H9 (cell line): ENCODE measurements at regions not wholly inside any gene's neighbourhood (a gene's known extent, or its start where the extent isn't known, plus 50 kb on each side); places are given as distances from the start of the nearest gene placed in this dataset.

ENCODE experiments used
- DNase-seq: peaks from one replicate; pipeline ENCODE4 v3.0.0-alpha.2; 2017
- H2AFZ ChIP-seq: one replicate; pipeline ENCODE4 v1.6.1; 2013; ENCODE audit warnings: mild to moderate bottlenecking, low read length, control low read depth, moderate library complexity
- H2AK5ac ChIP-seq: 2 replicates; pipeline ENCODE4 v1.6.1; 2013; ENCODE audit warnings: low read length, control low read depth, mixed read lengths; ENCODE audit not compliant: insufficient read length
- H2BK120ac ChIP-seq: one replicate; pipeline ENCODE4 v1.6.1; 2013; ENCODE audit warnings: low read depth, mild to moderate bottlenecking, low read length, control low read depth, inconsistent platforms; ENCODE audit not compliant: poor library complexity, severe bottlenecking
- H2BK12ac ChIP-seq: 2 replicates; pipeline ENCODE4 v1.6.1; 2013; ENCODE audit warnings: low read length, control low read depth, mixed read lengths, low read depth; ENCODE audit not compliant: insufficient read length
- H2BK15ac ChIP-seq: 2 replicates; pipeline ENCODE4 v1.6.1; 2013; ENCODE audit warnings: low read depth, low read length, control low read depth
- H2BK20ac ChIP-seq: one replicate; pipeline ENCODE4 v1.6.1; 2013; ENCODE audit warnings: low read depth, mild to moderate bottlenecking, low read length, control low read depth, inconsistent platforms; ENCODE audit not compliant: poor library complexity, severe bottlenecking
- H2BK5ac ChIP-seq: 2 replicates; pipeline ENCODE4 v1.6.1; 2013; ENCODE audit warnings: low read length, control low read depth, mixed read lengths; ENCODE audit not compliant: insufficient read length
- H3K14ac ChIP-seq: 2 replicates; pipeline ENCODE4 v1.6.1; 2013; ENCODE audit warnings: low read length, control low read depth; ENCODE audit not compliant: insufficient read depth
- H3K18ac ChIP-seq: 2 replicates; pipeline ENCODE4 v1.6.1; 2013; ENCODE audit warnings: low read depth, mild to moderate bottlenecking, mixed read lengths, low read length, control low read depth; ENCODE audit not compliant: insufficient read length
- H3K23ac ChIP-seq: 2 replicates; pipeline ENCODE4 v1.6.1; 2013; ENCODE audit warnings: low read length, control low read depth, mixed read lengths, low read depth; ENCODE audit not compliant: insufficient read length
- H3K23me2 ChIP-seq: 2 replicates; pipeline ENCODE4 v1.6.1; 2013; ENCODE audit warnings: low read depth, mild to moderate bottlenecking, mixed read lengths, low read length, control low read depth; ENCODE audit not compliant: insufficient read length, poor library complexity, severe bottlenecking
- H3K27ac ChIP-seq: 2 replicates; pipeline ENCODE4 v1.5.1; 2013; ENCODE audit warnings: low read length, control low read depth, mixed read lengths, low read depth; ENCODE audit not compliant: insufficient read length
- H3K27me3 ChIP-seq: 2 replicates; pipeline ENCODE4 v1.6.1; 2013; ENCODE audit warnings: low read length, control low read depth, inconsistent platforms; ENCODE audit not compliant: insufficient read depth
- H3K4ac ChIP-seq: 2 replicates; pipeline ENCODE4 v1.6.1; 2013; ENCODE audit warnings: low read depth, mild to moderate bottlenecking, control low read depth, inconsistent platforms, low read length, moderate library complexity
- H3K4me1 ChIP-seq: 2 replicates; pipeline ENCODE4 v1.6.1; 2013; ENCODE audit warnings: low read length, control low read depth, inconsistent platforms; ENCODE audit not compliant: insufficient read depth
- H3K4me2 ChIP-seq: 2 replicates; pipeline ENCODE4 v1.6.1; 2013; ENCODE audit warnings: low read length, control low read depth, mixed read lengths; ENCODE audit not compliant: insufficient read length, insufficient read depth
- H3K56ac ChIP-seq: 2 replicates; pipeline ENCODE4 v1.6.1; 2013; ENCODE audit warnings: low read depth, mild to moderate bottlenecking, mixed read lengths, low read length, control low read depth; ENCODE audit not compliant: insufficient read length
- H3K79me1 ChIP-seq: 2 replicates; pipeline ENCODE4 v1.6.1; 2013; ENCODE audit warnings: low read depth, mild to moderate bottlenecking, moderate library complexity, low read length, control low read depth, inconsistent platforms; ENCODE audit not compliant: insufficient read depth, poor library complexity, severe bottlenecking
- H3K79me2 ChIP-seq: 2 replicates; pipeline ENCODE4 v1.6.1; 2013; ENCODE audit warnings: low read length, control low read depth, inconsistent platforms; ENCODE audit not compliant: insufficient read depth
- H3K9ac ChIP-seq: 2 replicates; pipeline ENCODE4 v1.6.1; 2013; ENCODE audit warnings: low read length, control low read depth, mixed read lengths; ENCODE audit not compliant: insufficient read length; ENCODE audit errors: extremely low read depth
- H3K9me3 ChIP-seq: one replicate; pipeline ENCODE4 v1.6.1; 2013; ENCODE audit warnings: low read depth, low read length, inconsistent platforms; ENCODE audit not compliant: control insufficient read depth
- H3T11ph ChIP-seq: one replicate; pipeline ENCODE4 v1.6.1; 2013; ENCODE audit warnings: mild to moderate bottlenecking, low read length, control low read depth, inconsistent platforms
- H4K20me1 ChIP-seq: one replicate; pipeline ENCODE4 v1.6.1; 2013; ENCODE audit not compliant: control insufficient read depth, insufficient read length, insufficient read depth
- H4K5ac ChIP-seq: 2 replicates; pipeline ENCODE4 v1.6.1; 2013; ENCODE audit warnings: low read depth, mild to moderate bottlenecking, mixed read lengths, low read length, control low read depth; ENCODE audit not compliant: insufficient read length
- H4K8ac ChIP-seq: replicated peaks from 2 replicates; pipeline ENCODE4 v1.6.1; 2013; ENCODE audit warnings: low read length, control low read depth, mixed read lengths, low read depth; ENCODE audit not compliant: insufficient read length
- H4K91ac ChIP-seq: 2 replicates; pipeline ENCODE4 v1.6.1; 2013; ENCODE audit warnings: low read depth, mild to moderate bottlenecking, moderate library complexity, mixed read lengths, low read length, control low read depth; ENCODE audit not compliant: insufficient read length
- H3K27ac Mint-ChIP-seq, 3 experiments: 2 replicates in 2 of 3; 3 replicates in 1 of 3; pipeline ENCODE4 v1.8.0; 2020 to 2021; ENCODE audit warnings: mixed read lengths in 3 of 3, mild to moderate bottlenecking in 1 of 3, moderate library complexity in 1 of 3
- H3K27me3 Mint-ChIP-seq: 2 replicates; pipeline ENCODE4 v1.8.0; 2021; ENCODE audit warnings: low read depth, mild to moderate bottlenecking, moderate library complexity, mixed read lengths
- H3K36me3 Mint-ChIP-seq, 3 experiments: 2 replicates in 2 of 3; 3 replicates in 1 of 3; pipeline ENCODE4 v1.8.0; 2020 to 2021; ENCODE audit warnings: low read depth in 3 of 3, mixed read lengths in 3 of 3; ENCODE audit not compliant: insufficient read depth in 1 of 3
- H3K4me1 Mint-ChIP-seq, 2 experiments: 2 replicates each; pipeline ENCODE4 v1.8.0; 2020; ENCODE audit warnings: mixed read lengths in 2 of 2
- H3K4me3 Mint-ChIP-seq, 2 experiments: 2 replicates in 1 of 2; 3 replicates in 1 of 2; pipeline ENCODE4 v1.8.0; 2020 to 2021; ENCODE audit warnings: mild to moderate bottlenecking in 2 of 2, mixed read lengths in 2 of 2, moderate library complexity in 1 of 2
- H3K9me3 Mint-ChIP-seq, 2 experiments: 2 replicates in 1 of 2; 3 replicates in 1 of 2; pipeline ENCODE4 v1.8.0; 2020; ENCODE audit warnings: mild to moderate bottlenecking in 2 of 2, mixed read lengths in 2 of 2, moderate library complexity in 1 of 2
- WGBS: extraction: QIAGEN DNeasy Blood & Tissue Kit; methylation state at CpG from one replicate; pipeline ENCODE4 v1.1.7; 2013; ENCODE audit warnings: missing lambda C conversion rate, low lambda C conversion rate, mixed read lengths; ENCODE audit not compliant: insufficient read length; ENCODE audit errors: extremely low coverage; 5-methylcytosine and 5-hydroxymethylcytosine counted together
- TF ChIP-seq, protein P1 (sequence below): fragments of 200-600 bp; sonication (generic); conservative IDR thresholded peaks from 3 replicates; pipeline ENCODE4 v1.8.0; 2021; ENCODE audit warnings: antibody characterized with exemption, mild to moderate bottlenecking

DNA sequence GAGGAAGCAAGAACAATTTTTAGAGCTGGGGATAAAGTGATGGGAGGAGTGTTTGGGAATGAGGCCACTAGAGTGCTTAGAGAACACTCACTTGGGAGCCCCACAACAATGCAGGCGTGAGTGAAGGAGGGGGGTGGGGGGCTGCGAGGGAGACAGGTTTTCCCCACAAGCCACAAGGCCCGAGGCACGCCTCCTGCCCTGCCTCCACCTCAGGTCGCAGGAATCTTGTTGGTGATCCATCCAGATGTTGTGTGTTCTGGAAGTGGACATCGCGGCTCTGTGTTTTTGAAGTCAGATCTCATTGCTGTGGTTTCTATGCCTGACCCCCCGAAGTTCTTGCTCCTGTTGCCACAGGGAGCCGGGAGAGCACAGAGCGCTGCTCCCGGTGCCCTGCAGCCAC, 178.0 kb upstream of the BMPER start:
- H3K14ac ChIP-seq = no peak overlapping the region
- no peaks in the 10 kb centered on the region for H3K9me3 ChIP-seq
- no CpG with 5 or more reads among the region's 11 CpGs for WGBS
- no peak overlapping the region for H4K91ac ChIP-seq
- H3K23me2 ChIP-seq = no peaks in the 10 kb centered on the region
- H3K56ac ChIP-seq = no peak overlapping the region
- H3K36me3 Mint-ChIP-seq = no peaks in the 10 kb centered on the region; a peak in 2 of 7 replicates
- H3K27me3 Mint-ChIP-seq = peaks cover 4% of the 10 kb centered on the region; the same call in 1 of the 2 replicates
- no peak overlapping the region for H4K8ac ChIP-seq
- no peak overlapping the region for H3K4ac ChIP-seq
- no peak overlapping the region for H2BK5ac ChIP-seq
- no peak overlapping the region for H3K9ac ChIP-seq
- peak overlapping the region in 1 of 3 experiments; percentile 97; a peak in 2 of 7 replicates for H3K27ac Mint-ChIP-seq
- no peaks in the 10 kb centered on the region for H3K79me1 ChIP-seq
- H3K4me1 ChIP-seq = peaks cover 3% of the 10 kb centered on the region; the same call in 1 of the 2 replicates
- H2AK5ac ChIP-seq = no peak overlapping the region
- H2BK15ac ChIP-seq = no peak overlapping the region
- no peaks in the 10 kb centered on the region for H3K79me2 ChIP-seq
- no peak overlapping the region for H2AFZ ChIP-seq
- TF ChIP-seq, protein P1, sequence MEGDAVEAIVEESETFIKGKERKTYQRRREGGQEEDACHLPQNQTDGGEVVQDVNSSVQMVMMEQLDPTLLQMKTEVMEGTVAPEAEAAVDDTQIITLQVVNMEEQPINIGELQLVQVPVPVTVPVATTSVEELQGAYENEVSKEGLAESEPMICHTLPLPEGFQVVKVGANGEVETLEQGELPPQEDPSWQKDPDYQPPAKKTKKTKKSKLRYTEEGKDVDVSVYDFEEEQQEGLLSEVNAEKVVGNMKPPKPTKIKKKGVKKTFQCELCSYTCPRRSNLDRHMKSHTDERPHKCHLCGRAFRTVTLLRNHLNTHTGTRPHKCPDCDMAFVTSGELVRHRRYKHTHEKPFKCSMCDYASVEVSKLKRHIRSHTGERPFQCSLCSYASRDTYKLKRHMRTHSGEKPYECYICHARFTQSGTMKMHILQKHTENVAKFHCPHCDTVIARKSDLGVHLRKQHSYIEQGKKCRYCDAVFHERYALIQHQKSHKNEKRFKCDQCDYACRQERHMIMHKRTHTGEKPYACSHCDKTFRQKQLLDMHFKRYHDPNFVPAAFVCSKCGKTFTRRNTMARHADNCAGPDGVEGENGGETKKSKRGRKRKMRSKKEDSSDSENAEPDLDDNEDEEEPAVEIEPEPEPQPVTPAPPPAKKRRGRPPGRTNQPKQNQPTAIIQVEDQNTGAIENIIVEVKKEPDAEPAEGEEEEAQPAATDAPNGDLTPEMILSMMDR = no peak
- H2BK120ac ChIP-seq = no peak overlapping the region
- H3K9me3 Mint-ChIP-seq = no peaks in the 10 kb centered on the region; a peak in 1 of 5 replicates
- H3K4me1 Mint-ChIP-seq = peaks cover 23 to 30% of the 10 kb centered on the region in 2 experiments
- H3K18ac ChIP-seq = no peak overlapping the region
- no peak overlapping the region for H2BK12ac ChIP-seq
- H3K27ac ChIP-seq = no peak overlapping the region
- H4K20me1 ChIP-seq = no peaks in the 10 kb centered on the region
- no peak overlapping the region for H3K4me2 ChIP-seq
- no peak overlapping the region for H3T11ph ChIP-seq
- H3K23ac ChIP-seq = no peak overlapping the region
- H4K5ac ChIP-seq = no peak overlapping the region
- H2BK20ac ChIP-seq = no peak overlapping the region
- DNase-seq = no peak
- no peak overlapping the region; a peak in 1 of 5 replicates for H3K4me3 Mint-ChIP-seq
- H3K27me3 ChIP-seq = no peaks in the 10 kb centered on the region
